BLaER1 (cell line): ENCODE measurements at regions not wholly inside any gene's neighbourhood (a gene's known extent, or its start where the extent isn't known, plus 50 kb on each side); places are given as distances from the start of the nearest gene placed in this dataset.

Source experiments
- H3K27ac ChIP-seq: shearing (Covaris generic); formaldehyde crosslinking; 2 replicates; pipeline ENCODE4 v1.8.1; 2022
- H3K27me3 ChIP-seq: shearing (Covaris generic); formaldehyde crosslinking; 2 replicates; pipeline ENCODE4 v1.8.1; 2022
- H3K36me3 ChIP-seq: shearing (Covaris generic); formaldehyde crosslinking; 2 replicates; pipeline ENCODE4 v1.8.1; 2022
- H3K4me1 ChIP-seq: shearing (Covaris generic); formaldehyde crosslinking; 2 replicates; pipeline ENCODE4 v1.8.1; 2022
- H3K4me2 ChIP-seq: shearing (Covaris generic); formaldehyde crosslinking; 2 replicates; pipeline ENCODE4 v1.8.1; 2022
- H3K4me3 ChIP-seq: shearing (Covaris generic); formaldehyde crosslinking; 2 replicates; pipeline ENCODE4 v1.8.1; 2022
- H3K9ac ChIP-seq: shearing (Covaris generic); formaldehyde crosslinking; 2 replicates; pipeline ENCODE4 v1.8.1; 2022
- H3K9me3 ChIP-seq: shearing (Covaris generic); formaldehyde crosslinking; 2 replicates; pipeline ENCODE4 v1.8.1; 2022
- H4K20me1 ChIP-seq: shearing (Covaris generic); formaldehyde crosslinking; 2 replicates; pipeline ENCODE4 v1.8.1; 2022
- Cebpa-rat ChIP-seq: shearing (Covaris generic); IDR thresholded peaks from 2 replicates; pipeline ENCODE4 v1.8.1; 2022

DNA sequence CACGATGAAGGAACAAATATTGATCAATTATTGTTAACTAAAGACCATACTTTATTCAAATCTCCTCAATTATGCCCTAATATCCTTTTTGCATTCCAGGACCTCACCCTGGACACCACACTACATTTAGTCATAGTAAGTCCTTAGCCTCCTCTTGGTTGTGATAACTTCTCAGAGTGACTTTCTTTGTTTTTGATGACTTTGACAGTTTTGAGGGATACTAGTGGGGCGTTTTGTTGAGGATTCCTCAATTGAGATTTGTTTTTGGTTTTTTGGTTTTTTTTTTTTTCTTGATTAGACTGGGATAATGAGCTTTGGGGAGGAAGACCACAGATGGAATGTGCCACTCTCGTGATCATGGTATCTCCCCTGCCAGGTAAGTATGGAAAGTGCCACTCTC is 105.5 kb downstream of the SOX9 start:
- Histone ChIP-seq H3K27ac (no peak overlapping the region), H4K20me1 (no peaks in the 10 kb centered on the region), H3K4me2 (no peak overlapping the region), H3K9ac (no peak overlapping the region), H3K4me1 (no peaks in the 10 kb centered on the region), H3K4me3 (no peak overlapping the region), H3K36me3 (no peaks in the 10 kb centered on the region), H3K9me3 (no peaks in the 10 kb centered on the region), H3K27me3 (no peaks in the 10 kb centered on the region)
- TF ChIP-seq Cebpa-rat = no peak

DNA sequence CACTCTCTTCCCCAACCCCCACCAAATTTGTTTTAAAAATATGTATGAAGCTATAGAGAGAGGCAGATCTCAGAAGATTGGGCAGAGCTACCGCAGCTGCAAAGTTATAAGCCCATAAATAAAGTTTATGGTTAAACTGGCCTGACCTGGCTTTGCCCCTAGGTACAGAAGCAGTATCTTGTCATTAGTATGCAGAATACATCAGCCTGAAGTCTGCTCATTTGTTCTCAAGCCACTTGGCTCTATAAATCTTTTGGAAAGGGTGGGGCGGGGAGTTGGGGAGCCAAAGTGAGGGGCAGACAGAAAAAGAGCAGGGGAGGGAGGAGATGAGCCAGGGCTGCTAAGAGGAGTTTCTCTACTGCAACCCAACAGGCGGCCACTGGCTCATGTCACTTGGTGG is 113.2 kb downstream of the SOX9 start:
- Histone ChIP-seq H3K9me3 (no peaks in the 10 kb centered on the region), H3K4me1 (peaks cover 7% of the 10 kb centered on the region; the same call in 1 of the 2 replicates), H3K27ac (no peak overlapping the region), H3K9ac (no peak overlapping the region), H3K27me3 (no peaks in the 10 kb centered on the region), H3K4me2 (no peak overlapping the region), H4K20me1 (no peaks in the 10 kb centered on the region), H3K36me3 (no peaks in the 10 kb centered on the region), H3K4me3 (no peak overlapping the region)
- no peak for TF ChIP-seq Cebpa-rat

DNA sequence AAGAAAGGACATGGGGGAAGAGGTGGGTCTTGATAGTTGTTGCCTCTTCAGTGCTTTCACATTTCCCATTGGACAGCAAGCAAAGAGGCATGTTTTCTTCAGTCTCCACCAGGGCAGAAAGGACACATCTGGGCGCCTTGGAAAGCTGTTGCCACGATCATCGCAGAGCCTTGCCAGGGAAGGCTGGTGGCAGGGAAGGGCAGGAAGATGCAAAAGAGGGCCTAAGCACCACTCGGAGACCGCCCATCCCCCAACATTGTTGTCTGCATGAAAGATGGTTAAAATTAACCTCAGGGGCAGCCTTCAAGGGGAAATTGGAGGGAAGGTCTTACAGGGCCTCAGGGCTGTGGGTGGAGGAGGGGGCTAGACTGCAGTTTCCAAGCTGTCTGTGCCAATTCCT is 114.2 kb downstream of the SOX9 start:
- Histone ChIP-seq H3K9ac (no peak overlapping the region), H3K9me3 (no peaks in the 10 kb centered on the region), H3K4me2 (no peak overlapping the region), H3K36me3 (no peaks in the 10 kb centered on the region), H3K27me3 (no peaks in the 10 kb centered on the region), H3K27ac (no peak overlapping the region), H3K4me3 (no peak overlapping the region), H3K4me1 (peaks cover 7% of the 10 kb centered on the region; the same call in 1 of the 2 replicates), H4K20me1 (no peaks in the 10 kb centered on the region)
- no peak for TF ChIP-seq Cebpa-rat

DNA sequence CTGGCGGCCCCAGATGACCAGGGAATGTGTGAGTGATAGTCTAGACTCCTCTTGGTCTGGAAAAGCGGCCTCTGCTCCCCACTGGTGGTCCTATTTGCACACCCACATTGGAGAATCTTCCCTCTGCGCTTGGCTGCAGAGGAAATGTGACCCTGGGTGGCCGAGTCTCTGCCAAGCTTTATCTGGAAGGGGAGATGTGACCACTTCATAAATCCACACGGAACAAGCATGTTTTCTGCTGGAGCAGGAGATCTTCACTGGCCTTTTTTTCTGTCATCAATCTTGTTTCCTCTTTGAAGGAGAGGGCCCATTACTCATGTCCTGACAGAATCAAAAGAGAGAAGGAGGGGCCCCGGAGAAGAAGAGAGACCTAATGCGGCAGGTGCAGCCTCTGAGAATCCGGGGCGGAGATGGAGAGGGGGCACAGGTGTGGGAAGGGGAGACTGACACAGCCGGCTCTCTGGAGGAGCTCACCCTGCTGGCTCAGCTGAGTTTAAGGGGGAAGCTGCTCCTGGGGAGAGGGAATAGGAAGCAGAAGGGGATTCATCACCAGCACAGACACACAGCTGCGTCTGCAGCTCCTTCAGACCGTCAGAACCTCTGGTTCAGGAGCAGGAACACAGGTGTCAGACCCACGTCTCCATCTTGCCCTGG is 116.3 kb downstream of the SOX9 start:
- peaks cover 7% of the 10 kb centered on the region; the same call in 1 of the 2 replicates for H3K4me1 ChIP-seq
- TF ChIP-seq Cebpa-rat = no peak
- H3K36me3 ChIP-seq = no peaks in the 10 kb centered on the region
- no peak overlapping the region for H3K9ac ChIP-seq
- H3K4me2 ChIP-seq = no peak overlapping the region
- H3K9me3 ChIP-seq = no peaks in the 10 kb centered on the region
- no peak overlapping the region for H3K27ac ChIP-seq
- no peak overlapping the region for H3K4me3 ChIP-seq
- no peaks in the 10 kb centered on the region for H4K20me1 ChIP-seq
- no peaks in the 10 kb centered on the region for H3K27me3 ChIP-seq

DNA sequence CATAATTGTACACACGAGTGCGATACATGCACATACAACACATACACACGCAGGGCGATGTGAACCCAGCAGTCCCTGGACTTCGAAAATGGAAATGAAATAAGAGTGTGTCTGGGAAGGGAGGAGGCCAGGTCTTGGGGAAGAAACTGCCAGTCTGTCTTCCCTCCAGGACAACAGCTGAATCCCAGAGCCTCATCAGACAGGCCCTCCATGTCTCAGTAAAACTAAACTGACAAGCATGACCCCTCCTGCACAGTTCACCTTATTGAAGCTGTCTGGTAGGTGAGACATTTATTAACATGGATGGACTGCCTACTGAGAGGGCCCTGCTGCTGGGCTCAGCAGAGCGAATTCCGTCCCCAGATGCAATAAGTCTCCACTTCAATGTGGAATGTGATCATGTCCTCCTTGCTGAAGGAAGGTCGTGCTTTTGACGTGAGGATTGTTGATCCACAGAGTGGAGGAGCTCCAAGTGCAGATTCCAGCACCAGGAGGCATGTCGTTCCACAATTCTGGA is 117.4 kb downstream of the SOX9 start:
- Histone ChIP-seq H4K20me1 (no peaks in the 10 kb centered on the region), H3K9ac (no peak overlapping the region), H3K27me3 (no peaks in the 10 kb centered on the region)

DNA sequence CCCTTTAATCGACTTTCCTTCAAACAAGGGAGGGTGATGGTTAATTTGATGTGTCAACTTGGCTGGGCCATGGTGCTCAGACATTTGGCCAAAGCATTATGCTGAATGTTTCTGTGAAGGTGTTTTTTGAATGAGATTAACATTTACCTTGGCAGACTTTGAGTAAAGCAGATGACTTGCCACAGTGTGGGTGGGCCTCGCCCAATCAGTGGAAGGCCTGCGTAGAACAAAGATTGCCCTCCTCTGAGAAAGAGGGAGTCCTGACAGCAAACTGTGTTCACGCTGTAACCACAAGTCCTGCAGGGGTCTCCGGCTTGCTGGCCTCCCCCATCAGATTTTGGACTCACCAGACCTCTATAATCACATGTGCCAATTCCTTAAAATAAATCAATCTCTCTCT is 118.7 kb downstream of the SOX9 start:
- H3K9me3 ChIP-seq = no peaks in the 10 kb centered on the region; the same call in 1 of the 2 replicates
- no peak overlapping the region for H3K9ac ChIP-seq
- TF ChIP-seq Cebpa-rat = no peak
- no peaks in the 10 kb centered on the region for H4K20me1 ChIP-seq
- H3K4me1 ChIP-seq = peaks cover 7% of the 10 kb centered on the region; the same call in 1 of the 2 replicates
- H3K27ac ChIP-seq = no peak overlapping the region
- H3K4me2 ChIP-seq = no peak overlapping the region
- no peaks in the 10 kb centered on the region for H3K36me3 ChIP-seq
- H3K4me3 ChIP-seq = no peak overlapping the region
- H3K27me3 ChIP-seq = no peaks in the 10 kb centered on the region

More for the DNA sequence above, 117.4 kb downstream of the SOX9 start:
- Histone ChIP-seq H3K4me3 (no peak overlapping the region), H3K9me3 (no peaks in the 10 kb centered on the region), H3K36me3 (no peaks in the 10 kb centered on the region), H3K27ac (no peak overlapping the region), H3K4me1 (peaks cover 7% of the 10 kb centered on the region; the same call in 1 of the 2 replicates), H3K4me2 (no peak overlapping the region)
- TF ChIP-seq Cebpa-rat = no peak

DNA sequence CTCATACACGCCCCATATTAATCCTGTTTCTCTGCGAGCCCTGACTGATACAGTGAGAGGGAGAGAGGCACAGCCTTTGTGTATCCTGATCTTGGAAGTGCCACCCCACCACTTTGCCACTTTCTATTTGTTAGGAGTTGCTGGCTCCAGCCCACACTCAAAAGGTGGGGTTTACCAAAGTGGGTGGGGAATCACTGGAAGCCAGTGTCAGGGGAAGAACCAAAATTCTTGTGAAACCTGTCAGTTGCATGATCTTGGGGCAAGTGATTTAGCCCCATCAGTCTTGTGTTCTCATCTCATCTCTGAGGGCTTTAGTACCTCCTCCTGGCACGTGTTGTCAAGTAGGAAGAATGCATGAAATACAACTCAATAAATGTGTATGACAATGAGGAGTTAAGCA is 119.5 kb downstream of the SOX9 start:
- H4K20me1 ChIP-seq = no peaks in the 10 kb centered on the region
- H3K27me3 ChIP-seq = no peaks in the 10 kb centered on the region
- no peak overlapping the region for H3K4me2 ChIP-seq
- H3K9me3 ChIP-seq = no peaks in the 10 kb centered on the region; the same call in 1 of the 2 replicates
- peaks cover 2% of the 10 kb centered on the region; the same call in 1 of the 2 replicates for H3K4me1 ChIP-seq
- H3K9ac ChIP-seq = no peak overlapping the region
- no peak for TF ChIP-seq Cebpa-rat
- H3K4me3 ChIP-seq = no peak overlapping the region
- H3K27ac ChIP-seq = no peak overlapping the region
- H3K36me3 ChIP-seq = no peaks in the 10 kb centered on the region

DNA sequence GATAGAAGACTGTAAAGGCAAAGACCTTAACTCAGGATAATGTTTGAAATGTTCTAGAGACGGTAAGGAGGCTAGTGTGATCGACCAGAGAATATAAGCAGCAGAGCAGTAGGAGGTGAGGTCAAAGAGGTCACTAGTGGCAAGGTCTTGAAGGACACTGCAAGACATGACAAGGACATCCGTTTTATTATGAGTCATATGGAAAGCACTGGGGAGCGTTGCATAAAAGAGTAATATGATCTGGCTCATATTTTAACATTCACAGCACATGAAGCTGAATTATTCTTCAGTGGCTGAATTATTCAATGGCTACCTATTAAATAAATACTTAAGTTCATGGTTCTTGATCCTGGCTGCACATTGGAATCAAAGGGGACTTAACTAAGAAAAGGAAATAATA is 123.7 kb downstream of the SOX9 start:
- Histone ChIP-seq H3K9me3 (no peaks in the 10 kb centered on the region; the same call in 1 of the 2 replicates), H3K4me3 (no peak overlapping the region), H3K9ac (no peak overlapping the region), H3K27me3 (no peaks in the 10 kb centered on the region), H3K4me2 (no peak overlapping the region), H3K4me1 (no peaks in the 10 kb centered on the region), H3K36me3 (no peaks in the 10 kb centered on the region), H3K27ac (no peak overlapping the region), H4K20me1 (no peaks in the 10 kb centered on the region)
- TF ChIP-seq Cebpa-rat = no peak

DNA sequence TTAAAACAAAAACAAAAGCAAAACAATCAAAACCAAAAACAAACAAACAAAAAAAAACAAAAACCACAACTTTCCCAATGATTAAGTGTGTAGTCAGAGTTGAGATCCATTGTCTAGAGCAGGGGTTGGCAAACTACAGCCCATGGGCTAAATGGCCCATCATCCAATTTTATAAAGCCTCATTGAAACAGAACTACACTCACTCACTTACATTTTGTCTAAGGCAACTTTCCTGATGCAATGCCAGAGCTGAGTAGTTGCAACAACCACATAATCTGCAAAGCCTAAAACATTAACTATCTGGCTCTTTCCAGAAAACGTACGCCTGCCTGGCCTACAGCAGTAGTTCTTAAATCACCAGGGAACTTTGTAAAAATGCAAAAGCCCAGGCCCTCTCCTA is 124.1 kb downstream of the SOX9 start:
- no peak overlapping the region for H3K9ac ChIP-seq
- no peak overlapping the region for H3K4me3 ChIP-seq
- no peak overlapping the region for H3K4me2 ChIP-seq
- H3K9me3 ChIP-seq = no peaks in the 10 kb centered on the region; the same call in 1 of the 2 replicates
- no peaks in the 10 kb centered on the region for H3K4me1 ChIP-seq
- H3K36me3 ChIP-seq = no peaks in the 10 kb centered on the region
- H3K27me3 ChIP-seq = no peaks in the 10 kb centered on the region
- H4K20me1 ChIP-seq = no peaks in the 10 kb centered on the region
- no peak for TF ChIP-seq Cebpa-rat
- no peak overlapping the region for H3K27ac ChIP-seq

DNA sequence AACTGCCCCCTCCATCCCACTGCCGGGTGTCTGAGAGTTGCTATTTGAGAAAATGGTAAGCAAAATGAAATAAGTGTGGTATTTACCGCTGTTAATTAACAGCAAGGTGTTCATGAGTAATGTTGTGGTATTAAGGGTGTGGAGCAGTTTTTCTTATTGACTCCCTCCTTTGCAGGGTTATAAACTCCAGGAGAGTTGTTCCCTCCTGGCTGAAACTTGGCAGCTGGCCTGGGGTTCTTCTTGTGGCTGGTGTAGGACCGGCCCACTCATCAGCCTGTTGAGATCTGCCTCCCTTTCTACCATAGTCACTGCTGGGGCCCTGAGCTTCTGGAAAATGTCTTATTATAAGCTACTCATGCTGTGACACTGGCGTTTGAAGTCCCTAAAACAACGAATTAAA is 128.6 kb downstream of the SOX9 start:
- no peak overlapping the region for H3K9ac ChIP-seq
- no peak overlapping the region for H3K4me3 ChIP-seq
- no peak for TF ChIP-seq Cebpa-rat
- H3K36me3 ChIP-seq = no peaks in the 10 kb centered on the region
- H3K4me1 ChIP-seq = no peaks in the 10 kb centered on the region
- no peak overlapping the region for H3K4me2 ChIP-seq
- no peak overlapping the region for H3K27ac ChIP-seq
- no peaks in the 10 kb centered on the region for H4K20me1 ChIP-seq
- no peaks in the 10 kb centered on the region for H3K27me3 ChIP-seq
- H3K9me3 ChIP-seq = no peaks in the 10 kb centered on the region
